ENCODE measurements at regions not wholly inside any gene's neighbourhood (a gene's known extent, or its start where the extent isn't known, plus 50 kb on each side); places are given as distances from the start of the nearest gene placed in this dataset.

DNA sequence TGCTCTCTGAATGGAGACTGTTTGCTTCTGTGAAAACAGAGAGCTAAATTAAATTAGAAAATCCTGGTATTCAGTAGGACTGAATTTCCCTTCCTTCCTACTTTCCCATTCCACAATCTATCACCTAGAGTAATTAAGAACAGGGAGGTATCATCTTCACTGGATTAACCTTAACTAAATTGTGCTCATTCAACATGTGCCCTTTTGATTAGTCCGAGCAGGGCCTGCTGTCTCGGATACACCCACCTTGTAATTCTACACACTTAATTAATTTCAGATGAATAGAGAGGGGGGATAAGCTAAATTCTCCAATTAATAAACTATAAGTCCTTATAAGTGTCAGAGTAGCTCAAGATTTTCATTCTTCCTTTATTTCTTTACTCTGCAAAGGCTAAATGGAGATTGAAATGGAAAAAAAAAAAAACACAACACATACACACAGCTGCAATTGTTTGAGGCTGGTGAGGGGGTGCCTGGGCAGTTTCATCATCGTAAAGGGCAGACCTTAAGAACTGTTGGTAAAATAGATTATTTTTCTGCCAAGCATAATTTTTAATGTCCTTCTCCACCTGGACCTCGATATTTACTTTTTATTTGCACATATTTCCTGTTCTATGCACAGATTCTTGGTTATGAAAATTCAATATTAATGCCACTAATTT, 157.1 kb upstream of the SIX2 start:
- H3K4me3 Mint-ChIP-seq, result no peak overlapping the region
- H3K27me3 Mint-ChIP-seq, result peaks cover 28% of the 10 kb centered on the region
- H3K36me3 Mint-ChIP-seq, result no peaks in the 10 kb centered on the region
- H3K27ac Mint-ChIP-seq, result no peak overlapping the region
- no peaks in the 10 kb centered on the region for H3K9me3 Mint-ChIP-seq (ENCODE audit: low read depth)
- peaks cover 4% of the 10 kb centered on the region for H3K4me1 Mint-ChIP-seq (ENCODE audit: low read depth)

DNA sequence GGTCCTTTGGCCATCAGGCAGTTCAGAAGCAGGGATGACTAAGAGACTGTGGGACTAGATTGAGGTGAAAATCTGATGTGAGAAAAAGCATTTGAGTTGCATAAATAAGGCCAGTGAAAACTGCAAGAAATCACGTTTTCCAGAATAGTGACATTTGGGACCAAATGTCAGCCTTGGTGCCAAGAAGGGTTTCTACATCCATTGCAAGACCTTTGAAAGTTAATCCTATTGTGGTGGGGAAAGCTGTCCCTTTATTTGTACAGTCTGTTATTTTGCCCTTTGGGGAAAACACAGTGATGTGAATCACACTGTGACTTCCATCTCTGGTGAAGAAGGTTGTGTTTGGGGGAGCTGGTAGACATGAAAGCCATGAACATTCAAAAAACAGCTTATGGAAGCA, 153.5 kb upstream of the SIX2 start:
- Mint-ChIP-seq H3K9me3 (ENCODE audit: low read depth) (no peaks in the 10 kb centered on the region), H3K4me1 (ENCODE audit: low read depth) (no peaks in the 10 kb centered on the region), H3K36me3 (no peaks in the 10 kb centered on the region), H3K4me3 (no peak overlapping the region), H3K27me3 (peaks cover 28% of the 10 kb centered on the region), H3K27ac (no peak overlapping the region)

DNA sequence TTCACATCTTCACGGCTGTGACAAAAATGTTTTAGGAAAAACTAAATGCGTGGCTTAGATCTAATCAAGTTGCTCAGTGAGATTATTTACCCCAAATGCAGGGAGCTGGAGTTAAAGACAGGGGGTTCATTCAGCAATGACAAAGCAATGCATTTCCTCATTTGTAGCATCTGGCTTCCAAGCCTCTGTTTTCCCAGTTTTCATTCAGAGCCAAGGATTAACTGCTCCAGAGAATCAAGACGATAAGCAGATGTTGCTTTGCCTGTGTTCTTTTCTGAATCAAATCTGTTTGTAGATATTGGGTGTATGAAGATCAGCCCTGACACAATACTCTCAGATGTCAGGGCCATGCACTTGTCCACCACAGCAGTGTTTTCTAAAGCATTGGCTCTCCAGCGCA, 147.4 kb upstream of the SIX2 start:
- Mint-ChIP-seq H3K27ac (no peak overlapping the region), H3K36me3 (no peaks in the 10 kb centered on the region), H3K4me1 (ENCODE audit: low read depth) (no peaks in the 10 kb centered on the region), H3K27me3 (peaks cover 18% of the 10 kb centered on the region), H3K4me3 (no peak overlapping the region), H3K9me3 (ENCODE audit: low read depth) (no peaks in the 10 kb centered on the region)

DNA sequence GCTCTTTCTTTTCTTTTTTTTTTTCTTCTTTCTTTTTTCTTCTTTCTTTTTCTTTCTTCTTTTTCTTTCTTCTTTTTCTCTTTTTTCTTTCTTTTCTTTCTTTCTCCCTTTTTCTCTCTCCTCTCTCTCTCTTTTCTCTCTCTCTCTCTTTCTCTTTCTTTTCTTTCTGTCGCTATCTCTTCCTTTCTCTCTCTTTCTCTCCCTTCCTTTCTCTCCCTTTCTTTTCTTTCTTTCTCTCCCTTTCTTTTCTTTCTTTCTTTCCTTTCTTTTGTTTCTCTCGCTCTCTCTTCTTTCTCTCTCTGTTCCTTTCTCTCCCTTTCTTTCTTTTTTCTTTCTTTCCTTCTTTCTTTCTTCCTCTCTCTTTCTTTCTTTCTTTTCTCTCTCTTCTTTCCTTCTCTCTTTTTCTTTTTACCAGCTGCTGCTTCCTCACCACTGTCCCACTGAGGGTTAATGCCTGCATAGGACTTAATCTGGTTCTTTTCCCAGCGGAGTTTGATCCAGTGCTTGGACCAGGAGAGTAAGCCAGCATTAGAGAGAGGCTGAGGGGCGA, 145.4 kb upstream of the SIX2 start:
- no peaks in the 10 kb centered on the region for H3K9me3 Mint-ChIP-seq (ENCODE audit: low read depth)
- no peak overlapping the region for H3K4me3 Mint-ChIP-seq
- H3K36me3 Mint-ChIP-seq, result no peaks in the 10 kb centered on the region
- H3K4me1 Mint-ChIP-seq (ENCODE audit: low read depth), result no peaks in the 10 kb centered on the region
- peaks cover 16% of the 10 kb centered on the region for H3K27me3 Mint-ChIP-seq
- no peak overlapping the region for H3K27ac Mint-ChIP-seq

- Mint-ChIP-seq H3K27me3 (peaks cover 14% of the 10 kb centered on the region), H3K9me3 (ENCODE audit: low read depth) (no peaks in the 10 kb centered on the region), H3K4me1 (ENCODE audit: low read depth) (no peaks in the 10 kb centered on the region), H3K36me3 (no peaks in the 10 kb centered on the region), H3K4me3 (no peak overlapping the region), H3K27ac (no peak overlapping the region)
Observed at GRCh38 chr2:45154144-45154543, 144.9 kb upstream of the SIX2 start.

- H3K4me1 Mint-ChIP-seq (ENCODE audit: low read depth), result no peaks in the 10 kb centered on the region
- H3K27me3 Mint-ChIP-seq, result peaks cover 13% of the 10 kb centered on the region
- no peak overlapping the region for H3K4me3 Mint-ChIP-seq
- no peaks in the 10 kb centered on the region for H3K36me3 Mint-ChIP-seq
- no peaks in the 10 kb centered on the region for H3K9me3 Mint-ChIP-seq (ENCODE audit: low read depth)
- H3K27ac Mint-ChIP-seq, result no peak overlapping the region
Observed at GRCh38 chr2:45153121-45153520, 143.9 kb upstream of the SIX2 start.

GRCh38 chr2:45152691-45153090, 143.4 kb upstream of the SIX2 start:
- Mint-ChIP-seq H3K4me1 (ENCODE audit: low read depth) (no peaks in the 10 kb centered on the region), H3K4me3 (no peak overlapping the region)

DNA sequence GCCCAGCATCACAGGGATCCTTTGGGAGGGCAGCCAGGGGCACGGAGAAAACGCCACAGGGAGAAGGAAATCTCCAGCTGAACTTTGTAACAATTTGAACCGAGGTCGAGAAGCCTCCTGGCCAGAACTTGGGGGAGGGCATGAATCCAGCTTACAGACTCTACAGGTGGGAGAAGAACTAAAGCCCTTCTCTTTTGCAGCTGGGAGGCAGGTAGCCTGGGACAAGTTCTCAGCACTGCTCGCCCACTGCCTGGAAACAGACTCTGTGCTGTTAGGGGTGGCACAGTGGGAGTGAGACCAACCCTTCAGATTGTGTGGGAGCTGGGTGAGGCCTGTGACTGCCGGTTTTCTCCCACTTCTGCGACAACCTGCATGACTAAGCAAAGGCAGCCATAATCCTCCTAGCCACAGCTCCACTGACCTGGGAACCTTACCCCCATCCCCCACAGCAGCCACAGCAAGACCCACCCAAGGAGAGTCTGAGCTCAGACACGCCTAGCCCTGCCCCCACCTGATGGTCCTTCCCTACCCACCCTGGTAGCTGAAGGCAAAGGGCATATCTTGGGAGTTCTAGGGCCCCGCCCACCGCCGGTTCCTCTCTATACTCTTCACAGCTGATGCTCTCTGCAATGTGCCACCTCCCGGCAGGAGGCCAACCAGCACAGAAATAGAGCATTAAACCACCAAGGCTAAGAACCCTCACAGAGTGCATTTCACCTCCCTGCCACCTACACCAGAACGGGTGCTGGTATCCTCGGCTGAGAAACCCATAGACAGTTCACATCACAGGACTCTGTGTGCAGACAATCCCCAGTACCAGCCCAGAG, 136.0 kb upstream of the SIX2 start:
- Mint-ChIP-seq H3K9me3 (ENCODE audit: low read depth) (no peaks in the 10 kb centered on the region), H3K27ac (no peak overlapping the region), H3K4me3 (no peak overlapping the region), H3K4me1 (ENCODE audit: low read depth) (no peaks in the 10 kb centered on the region), H3K27me3 (peaks cover 34% of the 10 kb centered on the region), H3K36me3 (no peaks in the 10 kb centered on the region)

More at GRCh38 chr2:45152691-45153090, 143.4 kb upstream of the SIX2 start:
- no peaks in the 10 kb centered on the region for H3K36me3 Mint-ChIP-seq
- peaks cover 13% of the 10 kb centered on the region for H3K27me3 Mint-ChIP-seq
- H3K9me3 Mint-ChIP-seq (ENCODE audit: low read depth), result no peaks in the 10 kb centered on the region
- no peak overlapping the region for H3K27ac Mint-ChIP-seq

DNA sequence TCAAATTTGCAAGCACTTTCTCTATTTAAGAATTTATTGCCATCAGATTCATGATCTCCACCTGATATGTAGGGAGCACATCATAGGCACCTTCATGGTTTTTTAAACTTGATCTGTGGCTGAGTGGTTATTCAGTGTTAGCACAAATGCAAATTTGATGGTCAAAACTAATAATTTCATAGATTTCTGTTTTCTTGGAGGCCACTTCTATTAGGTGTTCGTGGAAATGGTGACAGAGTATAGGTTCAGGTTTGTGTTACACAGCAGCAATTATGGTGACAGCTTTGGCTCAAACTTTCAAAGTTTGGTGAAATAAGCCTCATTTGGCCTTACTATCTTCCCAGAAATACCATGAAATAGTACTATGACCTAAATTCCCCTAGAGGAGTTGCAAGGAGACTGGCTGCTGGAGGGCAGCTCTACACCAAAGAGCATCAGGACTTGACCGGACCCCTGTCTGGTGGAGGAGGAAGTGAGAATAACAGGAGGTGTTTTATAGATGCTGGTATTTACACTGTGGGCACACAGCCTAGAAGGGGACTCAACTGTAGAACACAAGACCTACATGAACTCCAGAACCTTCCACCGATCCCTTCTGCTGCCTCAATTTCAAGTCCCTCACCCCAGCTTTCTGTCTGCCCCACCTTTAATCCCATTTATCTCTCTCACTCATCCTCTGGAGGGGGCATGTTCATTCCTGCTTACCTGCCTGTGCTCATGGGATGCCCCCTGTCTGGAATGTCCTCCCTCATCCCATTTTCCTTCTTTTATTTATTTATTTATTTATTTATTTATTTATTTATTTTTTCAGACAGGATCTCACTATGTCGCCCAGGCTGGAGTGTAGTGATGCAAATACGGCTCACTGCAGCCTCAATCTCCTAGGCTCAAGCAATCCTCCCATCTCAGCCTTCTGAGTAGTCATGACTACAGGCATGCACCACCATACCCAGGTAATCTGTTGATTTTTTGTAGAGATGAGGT, 132.9 kb upstream of the SIX2 start:
- Mint-ChIP-seq H3K4me3 (no peak overlapping the region), H3K27ac (no peak overlapping the region), H3K36me3 (no peaks in the 10 kb centered on the region), H3K27me3 (peaks cover 32% of the 10 kb centered on the region), H3K4me1 (ENCODE audit: low read depth) (no peaks in the 10 kb centered on the region), H3K9me3 (ENCODE audit: low read depth) (no peaks in the 10 kb centered on the region)

- H3K27me3 Mint-ChIP-seq, result peaks cover 32% of the 10 kb centered on the region
- H3K4me3 Mint-ChIP-seq, result no peak overlapping the region
- no peaks in the 10 kb centered on the region for H3K36me3 Mint-ChIP-seq
- H3K27ac Mint-ChIP-seq, result no peak overlapping the region
- no peaks in the 10 kb centered on the region for H3K9me3 Mint-ChIP-seq (ENCODE audit: low read depth)
- H3K4me1 Mint-ChIP-seq (ENCODE audit: low read depth), result no peaks in the 10 kb centered on the region
Observed at GRCh38 chr2:45140675-45141074, 131.4 kb upstream of the SIX2 start.

DNA sequence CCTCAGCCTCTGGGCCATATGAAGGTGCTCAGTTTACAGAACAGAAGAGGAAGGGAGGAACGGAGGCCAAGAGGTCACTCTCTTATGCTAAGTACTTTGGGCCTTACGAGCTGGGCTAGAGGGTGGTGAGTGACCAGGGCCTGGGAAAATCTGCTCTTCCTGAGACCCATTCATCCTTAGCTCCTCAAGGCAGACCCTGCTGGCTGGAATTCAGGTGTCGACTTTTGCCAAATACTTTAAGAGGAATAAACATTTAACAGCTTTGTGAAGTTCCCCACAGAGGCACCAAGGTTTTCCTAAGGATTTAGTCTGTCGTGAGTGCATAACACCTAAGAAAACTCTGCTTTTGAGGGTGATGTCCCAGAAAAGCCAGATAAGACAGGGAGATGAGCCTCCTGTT, 129.7 kb upstream of the SIX2 start:
- Mint-ChIP-seq H3K36me3 (no peaks in the 10 kb centered on the region), H3K4me1 (ENCODE audit: low read depth) (peaks cover 3% of the 10 kb centered on the region), H3K27me3 (peaks cover 19% of the 10 kb centered on the region), H3K4me3 (no peak overlapping the region), H3K9me3 (ENCODE audit: low read depth) (no peaks in the 10 kb centered on the region), H3K27ac (no peak overlapping the region)

DNA sequence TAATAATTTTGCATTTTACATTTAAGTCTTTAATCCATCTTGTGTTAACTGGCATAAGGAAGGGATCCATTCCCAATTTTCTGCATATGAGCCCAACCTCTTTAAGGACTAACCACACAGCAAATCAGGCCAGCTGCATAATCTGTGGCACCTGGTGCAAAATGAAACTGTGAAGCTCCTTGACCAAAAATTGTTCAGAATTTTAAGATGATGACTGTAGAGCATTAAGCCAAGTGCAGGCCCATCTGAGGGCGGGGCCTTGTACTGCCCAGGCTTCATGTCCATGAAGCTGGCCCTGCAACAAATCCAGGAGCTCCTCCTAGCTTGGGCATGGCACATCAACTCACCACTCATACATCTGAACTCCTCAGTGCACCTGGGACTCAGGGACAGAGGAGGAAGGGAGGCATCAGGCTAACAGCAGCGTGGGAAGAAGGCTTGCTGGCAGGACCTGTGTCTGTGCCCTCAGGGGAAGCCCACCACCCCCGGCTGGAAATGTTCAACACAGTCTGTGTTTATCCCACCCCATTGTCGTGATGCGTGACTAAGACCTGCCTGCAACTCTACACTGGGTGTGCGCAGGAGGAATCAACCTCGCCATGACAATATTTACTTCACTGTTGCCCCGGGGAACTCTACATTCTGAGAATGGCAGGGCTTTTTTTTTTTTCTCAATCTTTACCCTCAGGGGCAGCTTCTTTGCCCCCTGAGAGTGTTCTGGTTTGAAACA, 128.9 kb upstream of the SIX2 start:
- H3K9me3 Mint-ChIP-seq (ENCODE audit: low read depth), result no peaks in the 10 kb centered on the region

DNA sequence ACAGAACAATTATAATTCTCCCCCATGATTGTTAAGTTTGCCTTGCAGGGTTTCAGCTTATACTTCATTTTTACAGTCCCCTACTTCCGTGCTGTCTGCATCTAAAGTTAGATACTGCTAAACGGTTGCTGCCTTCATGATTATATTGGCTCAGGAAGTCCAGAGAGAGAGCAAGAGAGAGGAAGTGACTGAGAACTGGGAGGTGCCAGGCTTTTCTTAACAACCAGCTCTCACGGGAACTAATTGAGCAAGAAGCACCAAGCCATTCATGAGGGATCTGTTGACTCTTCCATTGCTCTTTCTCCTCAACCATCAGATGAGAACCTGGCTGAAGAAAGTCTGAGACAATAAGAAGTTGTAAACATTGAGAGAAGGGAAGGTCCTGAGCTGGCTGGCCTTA, 125.5 kb upstream of the SIX2 start:
- peaks cover 12% of the 10 kb centered on the region for H3K27me3 Mint-ChIP-seq
- no peaks in the 10 kb centered on the region for H3K36me3 Mint-ChIP-seq
- no peak overlapping the region for H3K27ac Mint-ChIP-seq
- H3K9me3 Mint-ChIP-seq (ENCODE audit: low read depth), result no peaks in the 10 kb centered on the region
- peaks cover 3% of the 10 kb centered on the region for H3K4me1 Mint-ChIP-seq (ENCODE audit: low read depth)
- H3K4me3 Mint-ChIP-seq, result no peak overlapping the region

More for the DNA sequence above, 128.9 kb upstream of the SIX2 start:
- H3K27me3 Mint-ChIP-seq, result peaks cover 18% of the 10 kb centered on the region
- no peak overlapping the region for H3K27ac Mint-ChIP-seq
- H3K4me1 Mint-ChIP-seq (ENCODE audit: low read depth), result peaks cover 3% of the 10 kb centered on the region
- H3K36me3 Mint-ChIP-seq, result no peaks in the 10 kb centered on the region
- H3K4me3 Mint-ChIP-seq, result no peak overlapping the region

- Mint-ChIP-seq H3K9me3 (ENCODE audit: low read depth) (no peaks in the 10 kb centered on the region), H3K27me3 (peaks cover 11% of the 10 kb centered on the region), H3K4me3 (no peak overlapping the region), H3K4me1 (ENCODE audit: low read depth) (peaks cover 3% of the 10 kb centered on the region), H3K36me3 (no peaks in the 10 kb centered on the region), H3K27ac (no peak overlapping the region)
Observed at GRCh38 chr2:45134014-45134413, 124.8 kb upstream of the SIX2 start.
